ENCODE measurements at regions not wholly inside any gene's neighbourhood (a gene's known extent, or its start where the extent isn't known, plus 50 kb on each side); places are given as distances from the start of the nearest gene placed in this dataset.
"Not testable (repeated sequence)": the region's sequence is repeated elsewhere in the genome, so short reads cannot be mapped to it uniquely, and the experiment has no call there.

- not testable (repeated sequence) for TF ChIP-seq EZH2 (IDR thresholded peaks at IDR 0.05; ENCODE audit: borderline replicate concordance, insufficient read depth, low read depth, low read length, poor library complexity, severe bottlenecking)
- TF ChIP-seq, protein P1, sequence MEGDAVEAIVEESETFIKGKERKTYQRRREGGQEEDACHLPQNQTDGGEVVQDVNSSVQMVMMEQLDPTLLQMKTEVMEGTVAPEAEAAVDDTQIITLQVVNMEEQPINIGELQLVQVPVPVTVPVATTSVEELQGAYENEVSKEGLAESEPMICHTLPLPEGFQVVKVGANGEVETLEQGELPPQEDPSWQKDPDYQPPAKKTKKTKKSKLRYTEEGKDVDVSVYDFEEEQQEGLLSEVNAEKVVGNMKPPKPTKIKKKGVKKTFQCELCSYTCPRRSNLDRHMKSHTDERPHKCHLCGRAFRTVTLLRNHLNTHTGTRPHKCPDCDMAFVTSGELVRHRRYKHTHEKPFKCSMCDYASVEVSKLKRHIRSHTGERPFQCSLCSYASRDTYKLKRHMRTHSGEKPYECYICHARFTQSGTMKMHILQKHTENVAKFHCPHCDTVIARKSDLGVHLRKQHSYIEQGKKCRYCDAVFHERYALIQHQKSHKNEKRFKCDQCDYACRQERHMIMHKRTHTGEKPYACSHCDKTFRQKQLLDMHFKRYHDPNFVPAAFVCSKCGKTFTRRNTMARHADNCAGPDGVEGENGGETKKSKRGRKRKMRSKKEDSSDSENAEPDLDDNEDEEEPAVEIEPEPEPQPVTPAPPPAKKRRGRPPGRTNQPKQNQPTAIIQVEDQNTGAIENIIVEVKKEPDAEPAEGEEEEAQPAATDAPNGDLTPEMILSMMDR (IDR thresholded peaks at IDR 0.05): not testable (repeated sequence)
Observed at GRCh38 chr2:87429931-87430275, 318.0 kb upstream of the PLGLB2 start.
